ENCODE measurements at regions not wholly inside any gene's neighbourhood (a gene's known extent, or its start where the extent isn't known, plus 50 kb on each side); places are given as distances from the start of the nearest gene placed in this dataset.

- no peak for TF ChIP-seq REST (IDR thresholded peaks at IDR 0.05; ENCODE audit: insufficient read depth in 1 of 2, low read depth in 2 of 2, low read length in 2 of 2)
- no peak for TF ChIP-seq POLR2AphosphoS5 (IDR thresholded peaks at IDR 0.05; ENCODE audit: low read depth, low read length)
- TF ChIP-seq SIN3A (IDR thresholded peaks at IDR 0.05; ENCODE audit: borderline replicate concordance, insufficient read depth, low read length): no peak
- TF ChIP-seq TAF1 (IDR thresholded peaks at IDR 0.05; ENCODE audit: borderline replicate concordance, insufficient read depth, low read length): no peak
These were observed 128.5 kb downstream of the CHD9NB start for GRCh38 chr16:52924162-52924561.
